HepG2 (cell line): ENCODE measurements at regions not wholly inside any gene's neighbourhood (a gene's known extent, or its start where the extent isn't known, plus 50 kb on each side); places are given as distances from the start of the nearest gene placed in this dataset.

ENCODE experiments used
- ATAC-seq: fragments of 200-7000 bp; cut with Tn5 transposase; 3 replicates; pipeline ENCODE4 v1.9.1; 2020; ENCODE audit warnings: mild to moderate bottlenecking, moderate library complexity
- BruUV-seq: library from RNA; stranded (reverse); fragments of 400-500 nt; replicated peaks from 2 replicates; lab custom pipeline; 2021; lab: Mats Ljungman, UMichigan
- CTCF ChIA-PET: fragments of 300-600 bp; formaldehyde crosslinking; extraction: SDS; loops from one replicate; lab custom pipeline; 2021; ENCODE audit warnings: low total read pairs, inconsistent platforms, low intra/inter-chr PET ratio; lab: Yijun Ruan, JAX
- POLR2A ChIA-PET: fragments of 350-600 bp; sonication (Branson Sonifier 250); formaldehyde crosslinking; loops from one replicate; lab custom pipeline; 2020; ENCODE audit warnings: antibody characterized with exemption, inconsistent platforms; lab: Yijun Ruan, JAX
- DNase-seq: peaks from one replicate; pipeline ENCODE4 v3.0.0-alpha.2; 2015; ENCODE audit warnings: low spot score
- FAIRE-seq: peaks from 3 replicates; lab custom pipeline; 2011; peaks lifted over from hg19 to GRCh38; lab: Jason Lieb, UNC
- H2AFZ ChIP-seq: one replicate; pipeline ENCODE4 v1.6.1; 2011; ENCODE audit warnings: low read length, inconsistent platforms
- H3K27ac ChIP-seq: fragments of 300-600 bp; 3 replicates; pipeline ENCODE4 v1.8.0; 2011; ENCODE audit warnings: mixed run types, mild to moderate bottlenecking, mixed read lengths, low read length, inconsistent platforms; ENCODE audit not compliant: insufficient read depth; ENCODE audit errors: extremely low read length
- H3K27me3 ChIP-seq, 2 experiments: fragments of 200-600 bp in 1 of 2; 2 replicates in 1 of 2; 3 replicates in 1 of 2; pipeline versions ENCODE4 v1.6.0 to v1.8.0; 2011; ENCODE audit warnings: low read length in 2 of 2, mild to moderate bottlenecking in 2 of 2, moderate library complexity in 2 of 2, inconsistent platforms in 1 of 2; ENCODE audit not compliant: insufficient read depth in 2 of 2, control insufficient read depth in 1 of 2
- H3K36me3 ChIP-seq, 2 experiments: fragments of 200-600 bp in 1 of 2; replicated peaks in 1 of 2; 2 replicates in 1 of 2; 3 replicates in 1 of 2; pipeline versions ENCODE4 v1.5.1 to v1.8.0; 2011; ENCODE audit warnings: low read length in 2 of 2, inconsistent platforms in 1 of 2; ENCODE audit not compliant: insufficient read depth in 2 of 2, control insufficient read depth in 1 of 2
- H3K4me1 ChIP-seq: 2 replicates; pipeline ENCODE4 v1.5.1; 2012; ENCODE audit warnings: low read length, inconsistent platforms; ENCODE audit not compliant: insufficient read depth
- H3K4me2 ChIP-seq: 2 replicates; pipeline ENCODE4 v1.6.0; 2011; ENCODE audit warnings: low read depth, low read length, inconsistent platforms
- H3K4me3 ChIP-seq, 3 experiments: fragments of 200-600 bp in 1 of 3; sonication (generic), shearing (Covaris generic) in 1 of 3; replicated peaks in 1 of 3; 2 replicates each; pipeline ENCODE4 v1.5.1; 2011 to 2016; ENCODE audit warnings: low read length in 3 of 3, inconsistent platforms in 2 of 3, low read depth in 2 of 3, mild to moderate bottlenecking in 2 of 3, control low read depth in 1 of 3, mixed read lengths in 1 of 3; ENCODE audit not compliant: insufficient read depth in 1 of 3
- H3K79me2 ChIP-seq: one replicate; pipeline ENCODE4 v1.6.1; 2011; ENCODE audit warnings: low read length, inconsistent platforms; ENCODE audit not compliant: insufficient read depth
- H3K9ac ChIP-seq: 2 replicates; pipeline ENCODE4 v1.6.0; 2011; ENCODE audit warnings: mild to moderate bottlenecking, low read depth, low read length, inconsistent platforms; ENCODE audit not compliant: insufficient read depth
- H3K9me3 ChIP-seq: 2 replicates; pipeline ENCODE4 v1.5.1; 2012; ENCODE audit warnings: mild to moderate bottlenecking, low read length
- H4K20me1 ChIP-seq: 2 replicates; pipeline ENCODE4 v1.6.0; 2011; ENCODE audit warnings: inconsistent platforms, mild to moderate bottlenecking, low read length, moderate library complexity; ENCODE audit not compliant: insufficient read depth
- GATA4 ChIP-seq: sonication (generic); IDR thresholded peaks from 2 replicates; pipeline ENCODE4 v1.6.1; 2016; ENCODE audit warnings: antibody characterized with exemption, low read depth, borderline replicate concordance
- KDM4B ChIP-seq: sonication (generic); formaldehyde crosslinking; IDR thresholded peaks from 2 replicates; pipeline ENCODE4 v1.4.0; 2020; ENCODE audit warnings: missing genetic modification reagents
- KDM6A ChIP-seq: IDR thresholded peaks from 2 replicates; pipeline ENCODE4 v1.6.1; 2016; ENCODE audit warnings: low read depth
- NFE2L1 ChIP-seq: sonication (generic); formaldehyde crosslinking; IDR thresholded peaks from 2 replicates; pipeline ENCODE4 v1.4.0; 2020; ENCODE audit warnings: missing genetic modification reagents, mild to moderate bottlenecking, borderline replicate concordance
- NR2F1 ChIP-seq, 2 experiments: fragments of 450-650 bp in 1 of 2; formaldehyde crosslinking in 1 of 2; IDR thresholded peaks; 2 replicates each; pipeline versions ENCODE4 v1.5.0 to v1.6.1; 2016 to 2020; ENCODE audit warnings: mild to moderate bottlenecking in 1 of 2, missing compliant biosample characterization in 1 of 2, missing genetic modification reagents in 1 of 2, moderate library complexity in 1 of 2
- TCF7L2 ChIP-seq: IDR thresholded peaks from 2 replicates; pipeline ENCODE4 v1.6.1; 2011; ENCODE audit warnings: mild to moderate bottlenecking, low read depth, low read length, moderate library complexity
- ZNF12 ChIP-seq: sonication (generic); formaldehyde crosslinking; IDR thresholded peaks from 2 replicates; pipeline ENCODE4 v1.5.0; 2020; ENCODE audit warnings: missing genetic modification reagents
- ZNF703 ChIP-seq: sonication (generic); formaldehyde crosslinking; IDR thresholded peaks from 2 replicates; pipeline ENCODE4 v1.5.1; 2020; ENCODE audit warnings: missing genetic modification reagents, mild to moderate bottlenecking, moderate library complexity, borderline replicate concordance
- ZNF766 ChIP-seq: sonication (generic); formaldehyde crosslinking; IDR thresholded peaks from 2 replicates; pipeline ENCODE4 v1.5.0; 2020; ENCODE audit warnings: missing genetic modification reagents, borderline replicate concordance
- WGBS: methylation state at CpG from one replicate; pipeline ENCODE4 v1.1.6; 2017; ENCODE audit warnings: low lambda C conversion rate; 5-methylcytosine and 5-hydroxymethylcytosine counted together
- in situ Hi-C: cut with HindIII; loops from 2 replicates; pipeline ENCODE4 v1.10.0; 2017; ENCODE audit warnings: low pct_unique_long_range_greater_than_20kb; ENCODE audit not compliant: extremely low pct_ligation_motif_present
- intact Hi-C: fragments of 100-400 bp; cut with micrococcal nuclease; formaldehyde crosslinking; loops from one replicate; pipeline ENCODE4 v1.10.0; 2022; ENCODE audit not compliant: unreplicated experiment
- TF ChIP-seq, protein P1 (sequence below): IDR thresholded peaks from 2 replicates; pipeline ENCODE4 v1.6.1; 2016; ENCODE audit warnings: low read depth, borderline replicate concordance

DNA sequence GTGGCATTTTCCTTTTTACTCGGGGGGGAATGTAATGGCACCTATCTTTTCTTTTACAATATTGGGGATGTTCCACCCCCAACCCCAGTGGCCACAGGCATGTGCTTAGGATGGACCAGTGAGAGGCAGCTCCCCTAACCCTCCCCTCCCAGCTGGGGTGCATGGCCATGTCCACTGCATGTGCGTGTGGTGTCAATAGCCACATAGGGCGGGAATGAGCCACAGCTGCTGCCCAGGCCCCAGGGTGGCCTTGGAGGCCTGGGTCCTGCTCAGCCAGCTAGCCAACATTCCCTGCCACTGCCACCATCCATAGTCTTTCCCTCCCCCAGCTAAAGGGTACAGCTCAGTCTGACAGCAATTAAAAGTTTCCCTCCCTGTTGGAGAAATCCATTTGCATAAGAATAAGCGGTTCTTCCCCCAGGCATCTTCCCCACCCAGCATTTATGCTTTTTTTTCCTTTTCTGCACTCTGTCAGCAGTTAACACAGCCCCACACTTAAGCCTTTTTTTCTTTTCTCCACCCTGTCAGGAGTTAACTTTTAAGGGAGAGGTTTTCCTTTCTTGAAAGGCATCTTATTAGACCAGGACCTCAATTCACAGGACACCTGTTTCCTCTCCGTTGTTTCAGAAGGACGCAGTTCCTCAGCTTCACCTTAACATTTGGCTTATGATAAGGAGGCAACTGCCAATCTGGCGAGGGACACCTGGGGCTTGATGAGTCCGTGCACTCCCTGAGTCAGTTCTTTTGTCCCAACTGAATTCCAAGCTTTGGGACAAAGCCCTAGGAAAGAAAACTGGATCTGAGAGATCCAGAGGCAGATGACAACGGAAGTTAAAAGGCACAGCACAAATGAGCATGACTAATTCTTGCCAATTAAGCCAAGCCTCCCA lies 121.4 kb downstream of the TPBG start:
- peaks cover 13% of the 10 kb centered on the region; the same call in 1 of the 2 replicates for H3K9me3 ChIP-seq
- no peak for ATAC-seq
- 2% methylated on average over 9 of the region's 9 CpGs for WGBS
- H3K4me3 ChIP-seq, result no peak overlapping the region
- H3K4me1 ChIP-seq, result no peaks in the 10 kb centered on the region
- no peak overlapping the region for H2AFZ ChIP-seq
- TF ChIP-seq NR2F1 (CRISPR knock-in tag; IDR thresholded peaks at IDR 0.05) (no peak), KDM6A (CRISPR knock-in tag) (no peak), TCF7L2 (no peak), ZNF12 (no peak), ZNF703 (CRISPR knock-in tag) (no peak), NFE2L1 (no peak), ZNF766 (CRISPR knock-in tag) (no peak), GATA4 (no peak), KDM4B (CRISPR knock-in tag) (no peak)
- TF ChIP-seq, protein P1, sequence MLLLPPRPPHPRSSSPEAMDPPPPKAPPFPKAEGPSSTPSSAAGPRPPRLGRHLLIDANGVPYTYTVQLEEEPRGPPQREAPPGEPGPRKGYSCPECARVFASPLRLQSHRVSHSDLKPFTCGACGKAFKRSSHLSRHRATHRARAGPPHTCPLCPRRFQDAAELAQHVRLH (CRISPR knock-in tag), result no peak
- TF ChIP-seq, all 625 proteins: peak for 0
- Histone ChIP-seq H3K36me3 (no peaks in the 10 kb centered on the region), H3K27ac (no peak overlapping the region), H3K27me3 (no peaks in the 10 kb centered on the region), H3K9ac (no peak overlapping the region), H3K4me2 (no peak overlapping the region), H3K79me2 (no peaks in the 10 kb centered on the region), H4K20me1 (no peaks in the 10 kb centered on the region)
- intact Hi-C loops, result no loop called here
- ChIA-PET CTCF (no interaction called here), POLR2A (no interaction called here)
- no peak for DNase-seq
- no TSS peak for BruUV-seq
- in situ Hi-C loops, result loop anchor here (10.0 kb wide), 1 partner anchor 210 kb away; no protein-coding TSS in a partner anchor
- no peak for FAIRE-seq
